B cell (primary cell): ENCODE measurements at regions not wholly inside any gene's neighbourhood (a gene's known extent, or its start where the extent isn't known, plus 50 kb on each side); places are given as distances from the start of the nearest gene placed in this dataset.

Source experiments
- ATAC-seq: fragments of 200-7000 bp; cut with Tn5 transposase; one replicate; pipeline ENCODE4 v1.10.0; 2021; ENCODE audit warnings: low read depth, mild to moderate bottlenecking, moderate number of reproducible peaks, moderate library complexity
- CTCF ChIA-PET: fragments of 350-600 bp; sonication (Branson Sonifier 250); formaldehyde crosslinking; loops from one replicate; lab custom pipeline; 2021; ENCODE audit warnings: antibody characterized with exemption, inconsistent platforms; lab: Charles Lee
- POLR2A ChIA-PET: fragments of 350-600 bp; sonication (Branson Sonifier 250); formaldehyde crosslinking; loops from one replicate; lab custom pipeline; 2021; ENCODE audit warnings: antibody characterized with exemption; lab: Charles Lee
- DNase-seq: peaks from one replicate; pipeline ENCODE4 v3.0.0; 2013
- H2AFZ ChIP-seq: 2 replicates; pipeline ENCODE4 v1.6.1; 2012; ENCODE audit warnings: mild to moderate bottlenecking, low read depth, low read length; ENCODE audit not compliant: insufficient read depth, poor library complexity, severe bottlenecking
- H3K27ac ChIP-seq, 2 donors: 1 replicate in 1 of 2; 2 replicates in 1 of 2; pipeline ENCODE4 v1.5.1; 2012 to 2013; ENCODE audit warnings: low read length in 2 of 2, mild to moderate bottlenecking in 2 of 2, moderate library complexity in 1 of 2
- H3K27me3 ChIP-seq, 4 experiments: fragments of 200-600 bp in 1 of 4; sonication (generic) in 1 of 4; replicated peaks in 1 of 4; 1 replicate in 2 of 4; 2 replicates in 2 of 4; pipeline versions ENCODE4 v1.6.1 to v1.7.0; 2013 to 2016; ENCODE audit warnings: low read length in 3 of 4, mild to moderate bottlenecking in 2 of 4, mixed read lengths in 1 of 4, moderate library complexity in 1 of 4; ENCODE audit not compliant: insufficient read depth in 4 of 4, control insufficient read depth in 3 of 4; ENCODE audit errors: control extremely low read depth in 1 of 4
- H3K36me3 ChIP-seq, 2 experiments: replicated peaks in 1 of 2; 1 replicate in 1 of 2; 2 replicates in 1 of 2; pipeline versions ENCODE4 v1.6.1 to v1.7.1; 2013; ENCODE audit warnings: low read length in 1 of 2; ENCODE audit not compliant: insufficient read depth in 2 of 2, control insufficient read depth in 1 of 2; ENCODE audit errors: control extremely low read depth in 1 of 2, extremely low read depth in 1 of 2
- H3K4me1 ChIP-seq, 2 donors: fragments of 200-600 bp in 1 of 2; sonication (generic) in 1 of 2; 1 replicate in 1 of 2; 2 replicates in 1 of 2; pipeline versions ENCODE4 v1.5.1 to v1.6.1; 2013 to 2017; ENCODE audit warnings: low read length in 2 of 2; ENCODE audit not compliant: control insufficient read depth in 2 of 2, insufficient read depth in 2 of 2
- H3K4me2 ChIP-seq: replicated peaks from 2 replicates; pipeline ENCODE3; 2012; ENCODE audit warnings: mild to moderate bottlenecking, low read depth, low read length; ENCODE audit not compliant: poor library complexity, severe bottlenecking
- H3K4me3 ChIP-seq, 5 experiments: fragments of 200-600 bp in 1 of 5; sonication (generic) in 1 of 5; 1 replicate in 3 of 5; 2 replicates in 2 of 5; pipeline versions ENCODE4 v1.5.1 to v1.7.0; 2011 to 2016; ENCODE audit warnings: low read length in 4 of 5, mild to moderate bottlenecking in 4 of 5, low read depth in 2 of 5, control low read depth in 1 of 5, moderate library complexity in 1 of 5; ENCODE audit not compliant: insufficient read depth in 1 of 5; ENCODE audit errors: control extremely low read depth in 1 of 5, extremely low read depth in 1 of 5
- H3K79me2 ChIP-seq: fragments of 200-600 bp; sonication (generic); one replicate; pipeline ENCODE4 v1.6.0; 2016; ENCODE audit warnings: low read length; ENCODE audit not compliant: control insufficient read depth, insufficient read depth
- H3K9ac ChIP-seq: fragments of 200-600 bp; sonication (generic); 2 replicates; pipeline ENCODE4 v1.6.1; 2017; ENCODE audit warnings: mild to moderate bottlenecking, low read length, moderate library complexity
- H3K9me3 ChIP-seq, 3 donors: one replicate each; pipeline versions ENCODE4 v1.6.1 to v1.7.1; 2013; ENCODE audit warnings: low read length in 2 of 3; ENCODE audit not compliant: control insufficient read depth in 2 of 3, insufficient read depth in 1 of 3; ENCODE audit errors: control extremely low read depth in 1 of 3
- H4K20me1 ChIP-seq: 2 replicates; pipeline ENCODE4 v1.6.0; 2012; ENCODE audit warnings: mild to moderate bottlenecking, low read length; ENCODE audit not compliant: insufficient read depth, control insufficient read depth, poor library complexity, severe bottlenecking
- H3K27ac Mint-ChIP-seq: one replicate; pipeline ENCODE4 v1.8.0; 2021; ENCODE audit warnings: mixed read lengths
- H3K27me3 Mint-ChIP-seq: one replicate; pipeline ENCODE4 v1.8.0; 2021; ENCODE audit warnings: mixed read lengths
- H3K4me1 Mint-ChIP-seq: one replicate; pipeline ENCODE4 v1.8.0; 2021; ENCODE audit warnings: mixed read lengths
- H3K4me3 Mint-ChIP-seq: one replicate; pipeline ENCODE4 v1.8.0; 2021; ENCODE audit warnings: mixed read lengths
- H3K9me3 Mint-ChIP-seq: one replicate; pipeline ENCODE4 v1.8.0; 2022; ENCODE audit warnings: mixed read lengths; ENCODE audit not compliant: insufficient read depth
- EZH2 ChIP-seq: IDR thresholded peaks from 2 replicates; pipeline ENCODE4 v1.6.1; 2012; ENCODE audit warnings: borderline replicate concordance, low read depth, mild to moderate bottlenecking, moderate library complexity, low read length; ENCODE audit not compliant: insufficient read depth, poor library complexity, severe bottlenecking
- WGBS: methylation state at CpG from one replicate; pipeline ENCODE4 v1.1.5; 2013; ENCODE audit warnings: missing lambda C conversion rate; ENCODE audit not compliant: insufficient coverage; 5-methylcytosine and 5-hydroxymethylcytosine counted together
- intact Hi-C: fragments of 100-400 bp; cut with micrococcal nuclease; formaldehyde crosslinking; loops from one replicate; pipeline ENCODE4 v1.10.0; 2022
- TF ChIP-seq, protein P1 (sequence below): fragments of 200-600 bp; IDR thresholded peaks from one replicate; pipeline ENCODE4 v1.8.0; 2022; ENCODE audit warnings: antibody characterized with exemption, mild to moderate bottlenecking

DNA sequence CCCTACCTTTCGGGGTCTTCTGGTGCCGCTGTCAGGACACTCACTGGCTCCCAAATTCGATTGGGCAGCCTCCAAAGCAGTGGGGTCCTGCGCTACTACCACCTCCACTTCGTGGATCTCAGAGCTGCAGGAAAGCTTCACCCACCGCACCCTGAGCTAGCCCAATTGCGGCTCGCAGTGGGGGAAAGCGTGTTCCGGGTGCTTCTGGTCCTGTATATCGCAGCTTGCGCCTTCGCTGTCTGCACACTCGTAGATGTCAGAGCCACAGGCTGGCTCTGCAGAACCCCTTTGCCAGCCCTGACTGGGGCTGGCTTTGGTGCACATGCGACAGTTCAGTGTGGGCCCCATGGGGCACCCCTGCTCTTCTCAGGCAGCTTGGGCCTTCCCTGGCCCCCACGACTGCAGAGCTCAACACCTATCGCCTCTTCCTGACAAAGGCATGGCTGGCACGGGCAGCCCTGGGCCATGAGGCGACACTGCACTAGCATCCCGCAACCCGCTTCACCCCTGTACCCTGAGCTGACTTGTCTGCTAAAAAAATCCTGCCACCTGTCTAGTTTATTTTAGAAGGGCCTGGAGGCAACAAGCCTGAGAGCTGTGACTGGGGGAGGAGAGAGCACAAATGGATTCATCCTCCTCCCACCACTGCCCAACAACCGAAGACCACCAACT lies 78.7 kb upstream of the ABI1 start:
- POLR2A ChIA-PET, result no interaction called here
- no peak overlapping the region for H3K27ac Mint-ChIP-seq
- intact Hi-C loops, result loop anchor here (5.0 kb wide), 2 partner anchors 352 to 423 kb away; no protein-coding TSS in a partner anchor

DNA sequence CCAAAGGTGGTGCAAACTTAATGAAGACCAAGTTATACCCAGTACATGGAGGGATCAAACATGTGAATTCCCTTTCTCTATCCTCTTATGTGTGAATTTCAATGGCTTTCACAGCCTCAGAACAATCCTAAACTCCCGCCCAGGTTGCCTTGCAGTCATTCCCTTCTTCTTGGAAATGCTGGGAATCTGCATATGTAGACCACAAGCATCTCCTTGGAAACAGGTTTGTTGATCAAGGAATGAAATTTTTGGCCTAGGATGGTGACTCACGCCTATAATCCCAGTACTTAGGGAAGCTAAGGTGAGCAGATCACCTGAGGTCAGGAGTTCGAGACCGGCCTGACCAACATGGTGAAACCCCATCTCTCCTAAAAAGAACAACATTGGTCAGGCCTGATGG lies 77.8 kb upstream of the ABI1 start:
- Histone ChIP-seq H4K20me1 (no peaks in the 10 kb centered on the region), H3K79me2 (no peaks in the 10 kb centered on the region), H3K4me3 (no peak overlapping the region), H3K36me3 (no peaks in the 10 kb centered on the region), H3K4me2 (no peak overlapping the region), H3K9ac (no peak overlapping the region), H3K9me3 (no peaks in the 10 kb centered on the region), H3K27ac (no peak overlapping the region), H3K4me1 (no peaks in the 10 kb centered on the region), H2AFZ (no peak overlapping the region), H3K27me3 (no peaks in the 10 kb centered on the region)
- intact Hi-C loops, result loop anchor here (5.0 kb wide), 2 partner anchors 351 to 424 kb away; no protein-coding TSS in a partner anchor
- Mint-ChIP-seq H3K4me3 (no peak overlapping the region), H3K9me3 (no peaks in the 10 kb centered on the region), H3K4me1 (no peaks in the 10 kb centered on the region), H3K27me3 (no peaks in the 10 kb centered on the region), H3K27ac (no peak overlapping the region)
- ATAC-seq (no peak), DNase-seq (no peak)
- POLR2A ChIA-PET, result no interaction called here
- TF ChIP-seq, protein P1, sequence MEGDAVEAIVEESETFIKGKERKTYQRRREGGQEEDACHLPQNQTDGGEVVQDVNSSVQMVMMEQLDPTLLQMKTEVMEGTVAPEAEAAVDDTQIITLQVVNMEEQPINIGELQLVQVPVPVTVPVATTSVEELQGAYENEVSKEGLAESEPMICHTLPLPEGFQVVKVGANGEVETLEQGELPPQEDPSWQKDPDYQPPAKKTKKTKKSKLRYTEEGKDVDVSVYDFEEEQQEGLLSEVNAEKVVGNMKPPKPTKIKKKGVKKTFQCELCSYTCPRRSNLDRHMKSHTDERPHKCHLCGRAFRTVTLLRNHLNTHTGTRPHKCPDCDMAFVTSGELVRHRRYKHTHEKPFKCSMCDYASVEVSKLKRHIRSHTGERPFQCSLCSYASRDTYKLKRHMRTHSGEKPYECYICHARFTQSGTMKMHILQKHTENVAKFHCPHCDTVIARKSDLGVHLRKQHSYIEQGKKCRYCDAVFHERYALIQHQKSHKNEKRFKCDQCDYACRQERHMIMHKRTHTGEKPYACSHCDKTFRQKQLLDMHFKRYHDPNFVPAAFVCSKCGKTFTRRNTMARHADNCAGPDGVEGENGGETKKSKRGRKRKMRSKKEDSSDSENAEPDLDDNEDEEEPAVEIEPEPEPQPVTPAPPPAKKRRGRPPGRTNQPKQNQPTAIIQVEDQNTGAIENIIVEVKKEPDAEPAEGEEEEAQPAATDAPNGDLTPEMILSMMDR, result no peak
- no peak for TF ChIP-seq EZH2
- CTCF ChIA-PET, result no interaction called here
- WGBS, result 100% methylated on average over 1 of the region's 4 CpGs

More for the DNA sequence above, 78.7 kb upstream of the ABI1 start:
- TF ChIP-seq, protein P1, result no peak
- no peak for TF ChIP-seq EZH2
- no peak overlapping the region for H3K4me2 ChIP-seq
- no peaks in the 10 kb centered on the region for H3K4me1 ChIP-seq
- H3K9me3 Mint-ChIP-seq, result no peaks in the 10 kb centered on the region
- no peak overlapping the region for H3K9ac ChIP-seq
- no peaks in the 10 kb centered on the region for H3K9me3 ChIP-seq
- ATAC-seq (no peak), DNase-seq (no peak)
- H3K36me3 ChIP-seq, result no peaks in the 10 kb centered on the region
- H4K20me1 ChIP-seq, result no peaks in the 10 kb centered on the region
- no peak overlapping the region for H3K27ac ChIP-seq
- no peaks in the 10 kb centered on the region for H3K27me3 ChIP-seq
- H3K27me3 Mint-ChIP-seq, result no peaks in the 10 kb centered on the region
- 94% methylated on average over 20 of the region's 22 CpGs for WGBS
- H3K79me2 ChIP-seq, result no peaks in the 10 kb centered on the region
- H2AFZ ChIP-seq, result no peak overlapping the region
- H3K4me1 Mint-ChIP-seq, result no peaks in the 10 kb centered on the region
- no peak overlapping the region for H3K4me3 Mint-ChIP-seq
- CTCF ChIA-PET, result no interaction called here
- H3K4me3 ChIP-seq, result no peak overlapping the region
